22Rv1 (cell line): ENCODE measurements at regions not wholly inside any gene's neighbourhood (a gene's known extent, or its start where the extent isn't known, plus 50 kb on each side); places are given as distances from the start of the nearest gene placed in this dataset.

Source experiments
- ZFX ChIP-seq: fragments of 450-650 bp; IDR thresholded peaks from 2 replicates; pipeline ENCODE4 v1.6.1; 2017; ENCODE audit warnings: antibody characterized with exemption, borderline replicate concordance
- TF ChIP-seq, protein P1 (sequence below): fragments of 450-650 bp; IDR thresholded peaks from 2 replicates; pipeline ENCODE4 v1.5.1; 2017; ENCODE audit warnings: mild to moderate bottlenecking

DNA sequence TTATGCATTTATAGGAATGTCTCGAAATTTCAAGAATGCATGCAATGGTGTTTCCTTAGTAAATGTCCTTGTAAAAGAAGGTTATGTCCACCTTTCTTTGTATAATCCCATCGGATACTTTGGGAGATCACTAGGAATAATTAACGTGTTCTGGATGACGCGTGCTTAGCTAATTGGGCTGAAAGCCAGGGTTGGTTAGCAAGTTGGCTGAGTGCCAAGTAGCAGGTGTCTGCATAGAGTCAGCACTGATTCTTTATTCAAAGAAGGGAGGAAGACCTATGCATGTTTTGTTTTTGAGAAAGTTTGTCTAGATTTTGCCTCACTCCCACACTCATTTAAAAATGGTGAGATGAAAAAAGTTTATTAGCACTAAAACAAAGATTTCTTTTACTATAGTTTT, 144.6 kb downstream of the SOX3 start:
- TF ChIP-seq, protein P1, sequence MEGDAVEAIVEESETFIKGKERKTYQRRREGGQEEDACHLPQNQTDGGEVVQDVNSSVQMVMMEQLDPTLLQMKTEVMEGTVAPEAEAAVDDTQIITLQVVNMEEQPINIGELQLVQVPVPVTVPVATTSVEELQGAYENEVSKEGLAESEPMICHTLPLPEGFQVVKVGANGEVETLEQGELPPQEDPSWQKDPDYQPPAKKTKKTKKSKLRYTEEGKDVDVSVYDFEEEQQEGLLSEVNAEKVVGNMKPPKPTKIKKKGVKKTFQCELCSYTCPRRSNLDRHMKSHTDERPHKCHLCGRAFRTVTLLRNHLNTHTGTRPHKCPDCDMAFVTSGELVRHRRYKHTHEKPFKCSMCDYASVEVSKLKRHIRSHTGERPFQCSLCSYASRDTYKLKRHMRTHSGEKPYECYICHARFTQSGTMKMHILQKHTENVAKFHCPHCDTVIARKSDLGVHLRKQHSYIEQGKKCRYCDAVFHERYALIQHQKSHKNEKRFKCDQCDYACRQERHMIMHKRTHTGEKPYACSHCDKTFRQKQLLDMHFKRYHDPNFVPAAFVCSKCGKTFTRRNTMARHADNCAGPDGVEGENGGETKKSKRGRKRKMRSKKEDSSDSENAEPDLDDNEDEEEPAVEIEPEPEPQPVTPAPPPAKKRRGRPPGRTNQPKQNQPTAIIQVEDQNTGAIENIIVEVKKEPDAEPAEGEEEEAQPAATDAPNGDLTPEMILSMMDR: no peak
- no peak for TF ChIP-seq ZFX
